Lower leg skin (tissue), 3 donors: ENCODE measurements at regions not wholly inside any gene's neighbourhood (a gene's known extent, or its start where the extent isn't known, plus 50 kb on each side); places are given as distances from the start of the nearest gene placed in this dataset.

Experiments used
- POLR2A ChIP-seq, 2 donors: fragments of 450-650 bp; IDR thresholded peaks; one replicate each; pipeline ENCODE4 v1.6.1; 2016 to 2017; ENCODE audit warnings: antibody characterized with exemption in 2 of 2, mild to moderate bottlenecking in 1 of 2, moderate library complexity in 1 of 2
- TF ChIP-seq, protein P1 (sequence below), 3 donors: fragments of 450-650 bp; IDR thresholded peaks; one replicate each; pipeline ENCODE4 v1.5.1; 2016; ENCODE audit warnings: antibody characterized with exemption in 3 of 3, mild to moderate bottlenecking in 3 of 3, moderate library complexity in 2 of 3

DNA sequence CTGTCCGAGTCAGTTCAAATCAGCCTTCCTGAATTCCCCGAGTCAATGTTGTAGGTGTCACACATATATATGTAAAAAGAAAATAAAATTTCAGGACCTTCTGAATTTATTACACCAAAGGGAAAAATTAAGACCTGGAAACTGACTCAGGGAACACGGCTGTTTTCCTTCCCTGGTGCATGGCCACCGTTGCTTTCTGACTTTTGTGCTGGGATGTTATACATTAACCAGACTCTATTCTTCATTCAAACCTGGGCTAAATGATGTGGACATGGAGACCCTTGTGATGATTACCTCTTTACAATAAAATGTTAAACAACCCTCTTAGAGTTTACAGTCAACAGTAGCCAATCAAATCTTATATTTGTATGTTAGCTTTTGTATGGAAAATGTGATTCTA, 51.4 kb upstream of the PLEKHG1 start:
- TF ChIP-seq, protein P1, sequence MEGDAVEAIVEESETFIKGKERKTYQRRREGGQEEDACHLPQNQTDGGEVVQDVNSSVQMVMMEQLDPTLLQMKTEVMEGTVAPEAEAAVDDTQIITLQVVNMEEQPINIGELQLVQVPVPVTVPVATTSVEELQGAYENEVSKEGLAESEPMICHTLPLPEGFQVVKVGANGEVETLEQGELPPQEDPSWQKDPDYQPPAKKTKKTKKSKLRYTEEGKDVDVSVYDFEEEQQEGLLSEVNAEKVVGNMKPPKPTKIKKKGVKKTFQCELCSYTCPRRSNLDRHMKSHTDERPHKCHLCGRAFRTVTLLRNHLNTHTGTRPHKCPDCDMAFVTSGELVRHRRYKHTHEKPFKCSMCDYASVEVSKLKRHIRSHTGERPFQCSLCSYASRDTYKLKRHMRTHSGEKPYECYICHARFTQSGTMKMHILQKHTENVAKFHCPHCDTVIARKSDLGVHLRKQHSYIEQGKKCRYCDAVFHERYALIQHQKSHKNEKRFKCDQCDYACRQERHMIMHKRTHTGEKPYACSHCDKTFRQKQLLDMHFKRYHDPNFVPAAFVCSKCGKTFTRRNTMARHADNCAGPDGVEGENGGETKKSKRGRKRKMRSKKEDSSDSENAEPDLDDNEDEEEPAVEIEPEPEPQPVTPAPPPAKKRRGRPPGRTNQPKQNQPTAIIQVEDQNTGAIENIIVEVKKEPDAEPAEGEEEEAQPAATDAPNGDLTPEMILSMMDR (IDR thresholded peaks at IDR 0.05) = no peak
- TF ChIP-seq POLR2A (IDR thresholded peaks at IDR 0.05) = no peak
